ENCODE measurements at regions not wholly inside any gene's neighbourhood (a gene's known extent, or its start where the extent isn't known, plus 50 kb on each side); places are given as distances from the start of the nearest gene placed in this dataset.

- Histone ChIP-seq H3K36me3 (ENCODE audit: control insufficient read depth in 2 of 2, insufficient read depth in 2 of 2, low read length in 1 of 2) (no peaks in the 10 kb centered on the region), H3K9me3 (ENCODE audit: control insufficient read depth in 2 of 2, insufficient read depth in 1 of 2, low read depth in 1 of 2, low read length in 1 of 2) (no peaks in the 10 kb centered on the region), H3K27ac (ENCODE audit: low read depth in 2 of 2, low read length in 1 of 2) (no peak overlapping the region), H3K27me3 (ENCODE audit: control insufficient read depth in 1 of 2, insufficient read depth in 2 of 2, low read length in 2 of 2) (no peaks in the 10 kb centered on the region), H3K4me1 (ENCODE audit: control insufficient read depth in 2 of 2, insufficient read depth in 2 of 2, low read length in 1 of 2) (no peaks in the 10 kb centered on the region), H3K4me3 (ENCODE audit: low read depth in 1 of 2, low read length in 2 of 2) (no peak overlapping the region)
- 85 to 90% methylated on average over 5 of the region's 5 CpGs for WGBS, 2 donors
Measured at GRCh38 chr14:30134936-30135335, 207.3 kb upstream of the PRKD1 start.

- WGBS, 2 donors, result 50 to 60% methylated on average over 1 of the region's 1 CpG
- no peaks in the 10 kb centered on the region for H3K36me3 ChIP-seq (ENCODE audit: control insufficient read depth in 2 of 2, insufficient read depth in 2 of 2, low read length in 1 of 2)
- H3K9me3 ChIP-seq (ENCODE audit: control insufficient read depth in 2 of 2, insufficient read depth in 1 of 2, low read depth in 1 of 2, low read length in 1 of 2), result peaks cover 0 to 2% of the 10 kb centered on the region in 2 donors
- no peaks in the 10 kb centered on the region for H3K4me1 ChIP-seq (ENCODE audit: control insufficient read depth in 2 of 2, insufficient read depth in 2 of 2, low read length in 1 of 2)
- no peaks in the 10 kb centered on the region for H3K27me3 ChIP-seq (ENCODE audit: control insufficient read depth in 1 of 2, insufficient read depth in 2 of 2, low read length in 2 of 2)
- H3K4me3 ChIP-seq (ENCODE audit: low read depth in 1 of 2, low read length in 2 of 2), result no peak overlapping the region
- H3K27ac ChIP-seq (ENCODE audit: low read depth in 2 of 2, low read length in 1 of 2), result no peak overlapping the region
Measured at GRCh38 chr14:30138567-30138966, 210.9 kb upstream of the PRKD1 start.

GRCh38 chr14:30142216-30142615 lies 214.6 kb upstream of the PRKD1 start:
- H3K27ac ChIP-seq (ENCODE audit: low read depth in 2 of 2, low read length in 1 of 2), result no peak overlapping the region
- no peaks in the 10 kb centered on the region for H3K27me3 ChIP-seq (ENCODE audit: control insufficient read depth in 1 of 2, insufficient read depth in 2 of 2, low read length in 2 of 2)
- H3K9me3 ChIP-seq (ENCODE audit: control insufficient read depth in 2 of 2, insufficient read depth in 1 of 2, low read depth in 1 of 2, low read length in 1 of 2), result peaks cover 7% of the 10 kb centered on the region in 2 donors
- H3K4me3 ChIP-seq (ENCODE audit: low read depth in 1 of 2, low read length in 2 of 2), result no peak overlapping the region
- H3K36me3 ChIP-seq (ENCODE audit: control insufficient read depth in 2 of 2, insufficient read depth in 2 of 2, low read length in 1 of 2), result no peaks in the 10 kb centered on the region
- H3K4me1 ChIP-seq (ENCODE audit: control insufficient read depth in 2 of 2, insufficient read depth in 2 of 2, low read length in 1 of 2), result no peaks in the 10 kb centered on the region
- WGBS, 2 donors, result 35 to 73% methylated on average over 1 of the region's 1 CpG

- Histone ChIP-seq H3K4me1 (ENCODE audit: control insufficient read depth in 2 of 2, insufficient read depth in 2 of 2, low read length in 1 of 2) (no peaks in the 10 kb centered on the region), H3K4me3 (ENCODE audit: low read depth in 1 of 2, low read length in 2 of 2) (no peak overlapping the region), H3K36me3 (ENCODE audit: control insufficient read depth in 2 of 2, insufficient read depth in 2 of 2, low read length in 1 of 2) (no peaks in the 10 kb centered on the region), H3K27me3 (ENCODE audit: control insufficient read depth in 1 of 2, insufficient read depth in 2 of 2, low read length in 2 of 2) (no peaks in the 10 kb centered on the region), H3K9me3 (ENCODE audit: control insufficient read depth in 2 of 2, insufficient read depth in 1 of 2, low read depth in 1 of 2, low read length in 1 of 2) (peaks cover 7% of the 10 kb centered on the region in 2 donors), H3K27ac (ENCODE audit: low read depth in 2 of 2, low read length in 1 of 2) (no peak overlapping the region)
Measured at GRCh38 chr14:30143627-30144026, 216.0 kb upstream of the PRKD1 start.

- no peaks in the 10 kb centered on the region for H3K27me3 ChIP-seq (ENCODE audit: control insufficient read depth in 1 of 2, insufficient read depth in 2 of 2, low read length in 2 of 2)
- H3K9me3 ChIP-seq (ENCODE audit: control insufficient read depth in 2 of 2, insufficient read depth in 1 of 2, low read depth in 1 of 2, low read length in 1 of 2), result no peaks in the 10 kb centered on the region
- no peaks in the 10 kb centered on the region for H3K4me1 ChIP-seq (ENCODE audit: control insufficient read depth in 2 of 2, insufficient read depth in 2 of 2, low read length in 1 of 2)
- no peak overlapping the region for H3K4me3 ChIP-seq (ENCODE audit: low read depth in 1 of 2, low read length in 2 of 2)
- no peak overlapping the region for H3K27ac ChIP-seq (ENCODE audit: low read depth in 2 of 2, low read length in 1 of 2)
- no peaks in the 10 kb centered on the region for H3K36me3 ChIP-seq (ENCODE audit: control insufficient read depth in 2 of 2, insufficient read depth in 2 of 2, low read length in 1 of 2)
- WGBS, 2 donors, result 75 to 79% methylated on average over 2 of the region's 2 CpGs
Measured at GRCh38 chr14:30153717-30154116, 226.1 kb upstream of the PRKD1 start.

DNA sequence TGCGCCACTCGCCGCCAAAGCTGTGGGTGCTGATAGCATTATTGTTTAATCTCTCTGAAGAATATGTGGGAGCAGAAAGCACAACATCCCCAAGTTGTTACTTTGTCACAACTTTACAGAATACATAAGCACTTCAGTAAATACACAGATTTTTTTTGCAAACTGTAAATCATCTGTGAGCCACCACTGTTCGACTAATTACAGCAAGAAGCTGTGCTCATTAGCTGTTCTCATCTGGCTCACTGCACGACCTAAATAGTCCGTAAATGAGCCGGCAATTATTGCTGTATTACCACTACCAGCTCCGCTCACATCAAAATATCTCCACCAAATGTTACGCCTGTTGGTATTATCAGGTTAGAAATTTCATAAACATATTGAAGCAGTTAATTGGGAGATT lies 228.9 kb upstream of the PRKD1 start:
- no peaks in the 10 kb centered on the region for H3K27me3 ChIP-seq (ENCODE audit: control insufficient read depth in 1 of 2, insufficient read depth in 2 of 2, low read length in 2 of 2)
- no peak overlapping the region for H3K4me3 ChIP-seq (ENCODE audit: low read depth in 1 of 2, low read length in 2 of 2)
- no peaks in the 10 kb centered on the region for H3K4me1 ChIP-seq (ENCODE audit: control insufficient read depth in 2 of 2, insufficient read depth in 2 of 2, low read length in 1 of 2)
- 85 to 86% methylated on average over 9 of the region's 9 CpGs for WGBS, 2 donors
- no peak overlapping the region for H3K27ac ChIP-seq (ENCODE audit: low read depth in 2 of 2, low read length in 1 of 2)
- no peaks in the 10 kb centered on the region for H3K9me3 ChIP-seq (ENCODE audit: control insufficient read depth in 2 of 2, insufficient read depth in 1 of 2, low read depth in 1 of 2, low read length in 1 of 2)
- H3K36me3 ChIP-seq (ENCODE audit: control insufficient read depth in 2 of 2, insufficient read depth in 2 of 2, low read length in 1 of 2), result no peaks in the 10 kb centered on the region

- WGBS, 2 donors, result 64 to 66% methylated on average over 5 of the region's 5 CpGs
Measured at GRCh38 chr14:30158299-30158698, 230.7 kb upstream of the PRKD1 start.

GRCh38 chr14:30159374-30159773 lies 231.7 kb upstream of the PRKD1 start:
- WGBS, 2 donors, result 62 to 68% methylated on average over 2 of the region's 2 CpGs
- no peaks in the 10 kb centered on the region for H3K9me3 ChIP-seq (ENCODE audit: control insufficient read depth in 2 of 2, insufficient read depth in 1 of 2, low read depth in 1 of 2, low read length in 1 of 2)
- H3K4me3 ChIP-seq (ENCODE audit: low read depth in 1 of 2, low read length in 2 of 2), result no peak overlapping the region
- no peaks in the 10 kb centered on the region for H3K4me1 ChIP-seq (ENCODE audit: control insufficient read depth in 2 of 2, insufficient read depth in 2 of 2, low read length in 1 of 2)
- no peak overlapping the region for H3K27ac ChIP-seq (ENCODE audit: low read depth in 2 of 2, low read length in 1 of 2)
- no peaks in the 10 kb centered on the region for H3K36me3 ChIP-seq (ENCODE audit: control insufficient read depth in 2 of 2, insufficient read depth in 2 of 2, low read length in 1 of 2)
- H3K27me3 ChIP-seq (ENCODE audit: control insufficient read depth in 1 of 2, insufficient read depth in 2 of 2, low read length in 2 of 2), result no peaks in the 10 kb centered on the region

More at GRCh38 chr14:30158299-30158698, 230.7 kb upstream of the PRKD1 start:
- Histone ChIP-seq H3K4me1 (ENCODE audit: control insufficient read depth in 2 of 2, insufficient read depth in 2 of 2, low read length in 1 of 2) (no peaks in the 10 kb centered on the region), H3K4me3 (ENCODE audit: low read depth in 1 of 2, low read length in 2 of 2) (no peak overlapping the region), H3K9me3 (ENCODE audit: control insufficient read depth in 2 of 2, insufficient read depth in 1 of 2, low read depth in 1 of 2, low read length in 1 of 2) (no peaks in the 10 kb centered on the region), H3K36me3 (ENCODE audit: control insufficient read depth in 2 of 2, insufficient read depth in 2 of 2, low read length in 1 of 2) (no peaks in the 10 kb centered on the region), H3K27me3 (ENCODE audit: control insufficient read depth in 1 of 2, insufficient read depth in 2 of 2, low read length in 2 of 2) (no peaks in the 10 kb centered on the region), H3K27ac (ENCODE audit: low read depth in 2 of 2, low read length in 1 of 2) (no peak overlapping the region)

- H3K9me3 ChIP-seq (ENCODE audit: control insufficient read depth in 2 of 2, insufficient read depth in 1 of 2, low read depth in 1 of 2, low read length in 1 of 2), result no peaks in the 10 kb centered on the region
- no peaks in the 10 kb centered on the region for H3K36me3 ChIP-seq (ENCODE audit: control insufficient read depth in 2 of 2, insufficient read depth in 2 of 2, low read length in 1 of 2)
- no peaks in the 10 kb centered on the region for H3K27me3 ChIP-seq (ENCODE audit: control insufficient read depth in 1 of 2, insufficient read depth in 2 of 2, low read length in 2 of 2)
- no peaks in the 10 kb centered on the region for H3K4me1 ChIP-seq (ENCODE audit: control insufficient read depth in 2 of 2, insufficient read depth in 2 of 2, low read length in 1 of 2)
- no peak overlapping the region for H3K27ac ChIP-seq (ENCODE audit: low read depth in 2 of 2, low read length in 1 of 2)
- WGBS, 2 donors, result 84 to 90% methylated on average over 5 of the region's 5 CpGs
- no peak overlapping the region for H3K4me3 ChIP-seq (ENCODE audit: low read depth in 1 of 2, low read length in 2 of 2)
Measured at GRCh38 chr14:30160608-30161007, 233.0 kb upstream of the PRKD1 start.

GRCh38 chr14:30162066-30162465 lies 234.4 kb upstream of the PRKD1 start:
- 45% methylated on average over 1 of the region's 1 CpG for WGBS, 2 donors
- no peaks in the 10 kb centered on the region for H3K9me3 ChIP-seq (ENCODE audit: control insufficient read depth in 2 of 2, insufficient read depth in 1 of 2, low read depth in 1 of 2, low read length in 1 of 2)

More at GRCh38 chr14:30162066-30162465, 234.4 kb upstream of the PRKD1 start:
- H3K27me3 ChIP-seq (ENCODE audit: control insufficient read depth in 1 of 2, insufficient read depth in 2 of 2, low read length in 2 of 2), result no peaks in the 10 kb centered on the region
- H3K4me1 ChIP-seq (ENCODE audit: control insufficient read depth in 2 of 2, insufficient read depth in 2 of 2, low read length in 1 of 2), result no peaks in the 10 kb centered on the region
- H3K4me3 ChIP-seq (ENCODE audit: low read depth in 1 of 2, low read length in 2 of 2), result no peak overlapping the region
- no peaks in the 10 kb centered on the region for H3K36me3 ChIP-seq (ENCODE audit: control insufficient read depth in 2 of 2, insufficient read depth in 2 of 2, low read length in 1 of 2)
- H3K27ac ChIP-seq (ENCODE audit: low read depth in 2 of 2, low read length in 1 of 2), result no peak overlapping the region
